ENCODE measurements at regions not wholly inside any gene's neighbourhood (a gene's known extent, or its start where the extent isn't known, plus 50 kb on each side); places are given as distances from the start of the nearest gene placed in this dataset.

DNA sequence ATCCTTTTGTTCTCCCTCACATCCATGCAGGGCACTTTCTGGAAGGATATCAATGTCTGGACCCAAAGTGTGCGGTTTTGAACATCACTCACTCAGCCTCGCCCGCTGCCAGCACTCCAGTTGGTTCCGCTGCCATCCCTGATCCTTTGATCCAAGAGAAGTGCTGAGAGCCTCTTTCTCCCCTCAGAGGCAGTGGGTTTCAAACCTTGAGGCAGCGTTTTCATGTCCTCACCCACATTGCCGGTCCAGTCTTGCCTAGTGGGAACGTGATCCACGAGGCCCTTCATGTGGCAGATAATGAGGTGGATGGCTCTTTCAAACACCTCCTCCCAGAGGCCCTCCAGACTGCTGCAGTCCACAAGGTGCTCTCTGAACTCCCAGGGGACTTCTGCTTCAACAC, 122.2 kb downstream of the ACTL8 start:
- no peak for DNase-seq

GRCh38 chr1:17877896-17878295, 122.8 kb downstream of the ACTL8 start:
- DNase-seq = no peak

DNA sequence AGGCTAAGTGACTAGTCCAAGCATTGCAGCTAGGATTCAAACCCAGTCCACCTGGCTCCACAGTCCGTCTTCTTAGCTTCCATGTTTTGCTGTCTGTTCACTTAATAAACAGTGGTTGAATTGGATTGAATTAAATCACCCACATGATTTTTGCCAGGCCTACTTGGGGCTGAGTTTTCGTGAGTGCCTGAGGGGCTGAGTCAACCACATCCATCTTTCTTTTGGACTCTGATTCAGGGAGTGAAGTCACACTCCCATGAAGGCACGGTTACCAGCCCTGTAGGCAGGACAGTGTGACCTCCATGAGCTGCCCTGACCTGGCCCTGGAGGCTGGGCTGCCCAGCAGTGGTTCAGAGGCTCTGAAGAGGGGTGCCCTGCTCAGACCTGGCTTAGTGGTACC, 123.7 kb downstream of the ACTL8 start:
- no peak for DNase-seq

DNA sequence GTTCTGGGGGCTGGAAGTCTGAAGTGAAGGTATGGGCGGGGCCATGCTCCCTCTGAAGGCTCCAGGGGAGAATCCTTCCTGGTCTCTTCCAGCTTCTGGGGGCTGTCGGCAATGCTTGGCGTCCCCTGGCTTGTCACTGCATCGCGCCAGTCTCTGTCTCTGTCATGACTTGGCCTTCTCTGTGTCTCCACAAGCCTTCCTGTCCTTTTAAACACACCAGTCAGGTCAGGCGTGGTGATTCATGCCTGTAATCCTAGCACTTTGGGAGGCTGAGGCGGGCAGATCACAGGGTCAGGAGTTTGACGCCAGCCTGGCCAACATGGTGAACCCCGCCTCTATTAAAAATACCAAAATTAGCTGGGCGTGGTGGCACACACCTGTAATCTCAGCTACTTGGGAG, 125.3 kb downstream of the ACTL8 start:
- no peak for DNase-seq

- no peak for DNase-seq
Measured at GRCh38 chr1:17881761-17882160, 126.6 kb downstream of the ACTL8 start.

GRCh38 chr1:17883136-17883535, 128.0 kb downstream of the ACTL8 start:
- DNase-seq = no peak

GRCh38 chr1:17883662-17884395, 128.7 kb downstream of the ACTL8 start:
- no peak for DNase-seq

- no peak for DNase-seq
Measured at GRCh38 chr1:17885663-17886320, 130.7 kb downstream of the ACTL8 start.

GRCh38 chr1:17886386-17886785, 131.3 kb downstream of the ACTL8 start:
- no peak for DNase-seq

- DNase-seq = no peak
Measured at GRCh38 chr1:17886838-17887441, 131.8 kb downstream of the ACTL8 start.

GRCh38 chr1:17887661-17888371, 132.7 kb downstream of the ACTL8 start:
- no peak for DNase-seq

- no peak for DNase-seq
Measured at GRCh38 chr1:17890056-17890814, 135.1 kb downstream of the ACTL8 start.

GRCh38 chr1:17890815-17891191, 135.7 kb downstream of the ACTL8 start:
- no peak for DNase-seq

- no peak for DNase-seq
Measured at GRCh38 chr1:17891205-17892110, 136.3 kb downstream of the ACTL8 start.

DNA sequence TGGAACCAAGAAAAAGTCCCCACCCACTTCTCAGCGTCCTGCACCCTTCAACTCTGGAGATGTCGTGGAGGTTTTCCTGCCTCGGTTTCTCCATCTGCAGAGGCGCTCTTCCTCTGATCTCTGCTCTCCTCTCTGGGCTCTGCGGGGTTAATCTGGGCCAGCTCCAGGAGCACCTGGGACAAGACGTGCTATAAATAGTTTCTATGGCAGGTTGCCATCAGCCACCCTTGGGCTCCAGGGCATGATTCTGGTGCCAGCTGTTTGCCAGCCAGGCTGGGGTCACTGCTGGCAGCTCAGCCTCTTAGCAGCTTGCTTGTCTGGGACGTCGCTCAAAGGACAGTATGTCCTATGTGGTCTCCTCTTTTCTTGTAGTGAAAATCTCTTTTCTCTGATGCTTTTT, 137.1 kb downstream of the ACTL8 start:
- DNase-seq = no peak

GRCh38 chr1:17892851-17893250, 137.7 kb downstream of the ACTL8 start:
- DNase-seq = no peak

- DNase-seq = no peak
Measured at GRCh38 chr1:17893891-17894631, 138.9 kb downstream of the ACTL8 start.

DNA sequence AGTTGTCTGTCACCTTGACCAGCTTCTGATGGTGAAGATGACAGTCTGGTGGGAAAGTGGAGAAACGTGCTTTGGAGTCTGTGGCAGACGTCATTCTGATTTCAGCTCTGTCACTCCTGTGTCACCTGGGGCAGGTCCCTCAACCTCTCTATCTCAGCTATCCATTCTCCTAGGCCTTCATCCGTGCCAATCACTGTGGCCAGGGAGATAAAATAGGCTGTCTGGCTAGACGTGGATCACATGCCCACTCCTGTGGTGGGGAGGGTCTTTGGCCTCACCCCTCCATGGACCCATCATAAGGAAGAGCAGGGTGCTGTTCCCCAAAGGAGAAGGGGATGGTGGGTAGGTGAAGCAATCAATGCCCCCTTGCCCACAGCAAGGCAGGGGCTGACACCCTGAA, 140.3 kb downstream of the ACTL8 start:
- no peak for DNase-seq

DNA sequence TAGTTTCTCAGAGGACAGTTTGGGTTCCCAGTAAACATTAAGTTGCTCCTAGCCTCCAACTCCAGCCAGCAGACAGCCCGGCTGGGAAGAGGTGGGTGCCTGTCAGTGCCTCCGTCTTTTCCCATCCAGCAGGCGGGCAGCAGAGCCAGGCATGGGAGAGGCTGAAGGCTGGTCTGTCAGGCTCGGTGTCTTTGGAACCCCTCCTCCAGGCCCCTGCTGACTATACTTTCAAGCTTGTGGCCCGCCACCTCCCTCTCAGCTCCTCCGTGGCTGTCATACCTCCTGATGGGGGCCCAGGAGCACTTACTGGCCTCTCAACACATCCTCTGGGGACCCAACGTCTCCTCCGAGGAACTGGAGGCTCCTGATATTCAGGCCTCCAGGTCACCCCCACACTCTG, 140.9 kb downstream of the ACTL8 start:
- DNase-seq = no peak

DNA sequence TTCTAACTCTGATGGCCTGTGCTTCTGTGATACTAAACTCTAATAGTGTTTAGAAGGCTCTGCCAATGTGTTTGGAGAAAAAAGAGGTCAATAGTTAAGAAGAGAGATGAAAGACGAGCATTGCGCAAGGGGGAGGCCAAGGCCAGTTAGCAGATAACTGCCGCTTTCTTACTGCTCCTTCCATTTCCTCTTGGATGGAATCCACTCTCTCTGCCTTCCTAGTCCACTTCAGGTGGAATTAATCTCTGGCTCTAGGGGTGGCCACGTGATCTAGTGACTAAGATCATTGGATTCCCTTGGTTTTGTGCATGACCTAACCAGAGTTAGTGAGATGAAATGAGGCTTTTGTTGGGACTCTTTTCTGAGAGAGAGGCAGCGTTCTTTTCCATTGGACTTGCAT, 148.3 kb downstream of the ACTL8 start:
- DNase-seq = no peak

- DNase-seq = no peak
Measured at GRCh38 chr1:17904290-17904689, 149.2 kb downstream of the ACTL8 start.

All from CD4-positive, alpha-beta T cell treated with Interleukin-17A for 4 hours (primary cell).